Right forelimb (tissue), 1 donor: ENCODE measurements at regions not wholly inside any gene's neighbourhood (a gene's known extent, or its start where the extent isn't known, plus 50 kb on each side); places are given as distances from the start of the nearest gene placed in this dataset.
"Not testable (repeated sequence)": the region's sequence is repeated elsewhere in the genome, so short reads cannot be mapped to it uniquely, and the experiment has no call there.

Experiments used
- DNase-seq: peaks from one replicate; pipeline ENCODE4 v3.0.0-alpha.2; 2018

- no peak for DNase-seq
Measured at GRCh38 chr10:90975096-90975495, 54.2 kb upstream of the ANKRD1 start.

- DNase-seq = no peak
Measured at GRCh38 chr10:90977162-90977854, 56.4 kb upstream of the ANKRD1 start.

GRCh38 chr10:90977855-90978486 lies 57.1 kb upstream of the ANKRD1 start:
- no peak for DNase-seq

- no peak for DNase-seq
Measured at GRCh38 chr10:90982406-90983008, 61.6 kb upstream of the ANKRD1 start.

GRCh38 chr10:90983914-90984549 lies 63.1 kb upstream of the ANKRD1 start:
- DNase-seq = no peak

GRCh38 chr10:90984898-90985297 lies 64.0 kb upstream of the ANKRD1 start:
- no peak for DNase-seq

- no peak for DNase-seq
Measured at GRCh38 chr10:90985321-90985933, 64.5 kb upstream of the ANKRD1 start.

GRCh38 chr10:90986136-90986760 lies 65.4 kb upstream of the ANKRD1 start:
- DNase-seq = no peak

- DNase-seq = no peak
Measured at GRCh38 chr10:90986870-90987269, 66.0 kb upstream of the ANKRD1 start.

GRCh38 chr10:90987383-90987782 lies 66.5 kb upstream of the ANKRD1 start:
- DNase-seq = no peak

- no peak for DNase-seq
Measured at GRCh38 chr10:90988024-90988423, 67.1 kb upstream of the ANKRD1 start.

- DNase-seq = no peak
Measured at GRCh38 chr10:90988802-90989201, 67.9 kb upstream of the ANKRD1 start.

GRCh38 chr10:90989378-90989777 lies 68.5 kb upstream of the ANKRD1 start:
- no peak for DNase-seq

- DNase-seq = no peak
Measured at GRCh38 chr10:90992462-90992861, 71.6 kb upstream of the ANKRD1 start.

- no peak for DNase-seq
Measured at GRCh38 chr10:90993340-90993739, 72.5 kb upstream of the ANKRD1 start.

- no peak for DNase-seq
Measured at GRCh38 chr10:90997670-90998069, 76.8 kb upstream of the ANKRD1 start.

GRCh38 chr10:90998733-90999511 lies 78.0 kb upstream of the ANKRD1 start:
- no peak for DNase-seq

GRCh38 chr10:90999512-91000172 lies 78.8 kb upstream of the ANKRD1 start:
- no peak for DNase-seq

GRCh38 chr10:91000470-91000869 lies 79.6 kb upstream of the ANKRD1 start:
- DNase-seq = no peak

GRCh38 chr10:91000985-91001384 lies 80.1 kb upstream of the ANKRD1 start:
- DNase-seq = no peak

GRCh38 chr10:91002656-91003055 lies 81.8 kb upstream of the ANKRD1 start:
- no peak for DNase-seq

GRCh38 chr10:91003379-91003778 lies 82.5 kb upstream of the ANKRD1 start:
- not testable (repeated sequence) for DNase-seq
